ENCODE measurements at regions not wholly inside any gene's neighbourhood (a gene's known extent, or its start where the extent isn't known, plus 50 kb on each side); places are given as distances from the start of the nearest gene placed in this dataset.
"Not testable (repeated sequence)": the region's sequence is repeated elsewhere in the genome, so short reads cannot be mapped to it uniquely, and the experiment has no call there.

GRCh38 chr7:138221388-138221787, 145.1 kb downstream of the AKR1D1 start:
- not testable (repeated sequence) for DNase-seq

GRCh38 chr7:138223402-138223879, 147.2 kb downstream of the AKR1D1 start:
- no peak for DNase-seq

- DNase-seq: no peak
Measured at GRCh38 chr7:138226001-138226476, 149.8 kb downstream of the AKR1D1 start.

GRCh38 chr7:138226745-138227279, 150.6 kb downstream of the AKR1D1 start:
- DNase-seq: no peak

GRCh38 chr7:138228119-138228518, 151.9 kb downstream of the AKR1D1 start:
- no peak for DNase-seq

GRCh38 chr7:138228769-138229168, 152.5 kb downstream of the AKR1D1 start:
- DNase-seq: no peak

- DNase-seq: no peak
Measured at GRCh38 chr7:138233189-138233588, 156.9 kb downstream of the AKR1D1 start.

GRCh38 chr7:138235207-138235606, 158.9 kb downstream of the AKR1D1 start:
- DNase-seq: no peak

GRCh38 chr7:138237995-138238394, 161.7 kb downstream of the AKR1D1 start:
- no peak for DNase-seq

- DNase-seq: no peak
Measured at GRCh38 chr7:138238734-138239659, 162.7 kb downstream of the AKR1D1 start.

- peak; percentile 31 for DNase-seq
Measured at GRCh38 chr7:138243430-138243829, 167.2 kb downstream of the AKR1D1 start.

GRCh38 chr7:138243836-138244235, 167.6 kb downstream of the AKR1D1 start:
- DNase-seq: no peak

- DNase-seq: no peak
Measured at GRCh38 chr7:138244606-138245005, 168.3 kb downstream of the AKR1D1 start.

GRCh38 chr7:138245216-138245615, 169.0 kb downstream of the AKR1D1 start:
- no peak for DNase-seq

- DNase-seq: no peak
Measured at GRCh38 chr7:138245682-138246081, 169.4 kb downstream of the AKR1D1 start.

GRCh38 chr7:138246428-138246827, 170.2 kb downstream of the AKR1D1 start:
- no peak for DNase-seq

- no peak for DNase-seq
Measured at GRCh38 chr7:138247081-138247480, 170.8 kb downstream of the AKR1D1 start.

GRCh38 chr7:138247568-138248333, 171.5 kb downstream of the AKR1D1 start:
- no peak for DNase-seq

GRCh38 chr7:138248609-138249008, 172.3 kb downstream of the AKR1D1 start:
- no peak for DNase-seq

GRCh38 chr7:138249975-138250374, 173.7 kb downstream of the AKR1D1 start:
- no peak for DNase-seq

- DNase-seq: not testable (repeated sequence)
Measured at GRCh38 chr7:138252666-138253065, 176.4 kb downstream of the AKR1D1 start.

GRCh38 chr7:138254444-138254843, 178.2 kb downstream of the AKR1D1 start:
- DNase-seq: no peak

- no peak for DNase-seq
Measured at GRCh38 chr7:138257459-138258196, 181.4 kb downstream of the AKR1D1 start.

Measured in NCI-H187 treated with DMSO at 0.1 percent for 48 hours (cell line).